Stimulated activated naive CD8-positive, alpha-beta T cell treated with anti-CD3 and anti-CD28 coated beads, Interleukin-15, amount 100 ng/mL, for 72 hours (primary cell): ENCODE measurements at regions not wholly inside any gene's neighbourhood (a gene's known extent, or its start where the extent isn't known, plus 50 kb on each side); places are given as distances from the start of the nearest gene placed in this dataset.

ENCODE experiments used
- ATAC-seq: fragments of 150-1000 bp; cut with Tn5 transposase; 2 replicates; pipeline ENCODE4 v1.10.0; 2021; ENCODE audit warnings: mild to moderate bottlenecking, moderate library complexity
- DNase-seq, 2 donors: peaks; one replicate each; pipeline ENCODE4 v3.0.0; 2021 to 2022
- H3K27ac Mint-ChIP-seq, 2 donors: one replicate each; pipeline ENCODE4 v1.8.0; 2022; ENCODE audit warnings: mild to moderate bottlenecking in 2 of 2, mixed read lengths in 2 of 2, moderate library complexity in 2 of 2
- H3K27me3 Mint-ChIP-seq: one replicate; pipeline ENCODE4 v1.8.0; 2022; ENCODE audit warnings: mixed read lengths
- H3K4me1 Mint-ChIP-seq: one replicate; pipeline ENCODE4 v1.8.0; 2022; ENCODE audit warnings: mild to moderate bottlenecking, mixed read lengths
- H3K4me3 Mint-ChIP-seq, 2 donors: one replicate each; pipeline ENCODE4 v1.8.0; 2022; ENCODE audit warnings: mild to moderate bottlenecking in 2 of 2, mixed read lengths in 2 of 2, moderate library complexity in 1 of 2
- H3K9me3 Mint-ChIP-seq, 2 donors: one replicate each; pipeline ENCODE4 v1.8.0; 2022; ENCODE audit warnings: mixed read lengths in 2 of 2

DNA sequence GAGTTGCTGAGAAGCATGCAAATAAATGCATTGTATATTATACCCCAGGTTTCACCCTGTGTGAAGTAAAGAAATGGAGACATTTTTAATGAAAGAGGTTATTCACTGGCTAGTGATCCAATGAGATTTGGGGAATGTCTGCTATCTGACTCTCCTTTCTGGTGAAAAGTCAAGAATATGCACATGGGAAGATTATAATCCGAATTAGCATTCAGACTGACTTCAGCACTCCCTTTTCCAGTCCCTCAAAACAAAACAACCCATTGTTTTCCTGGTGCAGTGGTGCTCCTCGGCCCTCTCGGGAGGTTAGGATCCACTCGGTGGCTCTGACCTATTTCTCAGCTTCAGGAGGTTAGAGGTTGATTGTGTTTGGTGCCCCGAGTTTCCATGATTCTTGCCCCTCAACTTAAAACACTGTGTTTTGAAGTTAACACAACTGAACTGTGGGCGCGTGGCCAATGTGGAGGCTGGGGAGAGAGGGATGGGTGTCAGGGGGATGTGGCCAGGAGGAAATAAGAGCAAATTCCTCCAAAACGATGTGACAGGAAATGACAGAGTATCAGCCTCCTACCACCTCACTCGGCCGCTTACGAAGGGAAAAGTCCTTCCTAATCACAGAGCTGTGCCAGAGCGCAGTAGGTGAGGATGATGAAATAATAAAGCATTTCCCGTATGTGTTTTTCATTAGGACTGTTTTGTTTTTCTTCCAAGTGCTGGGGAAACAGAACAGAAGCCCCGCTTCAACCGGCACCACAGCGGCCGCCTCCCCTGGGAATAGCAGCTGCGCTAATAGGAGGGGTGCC is 440.1 kb downstream of the MTX2 start:
- Mint-ChIP-seq H3K27me3 (peaks cover 19% of the 10 kb centered on the region), H3K9me3 (no peaks in the 10 kb centered on the region), H3K4me1 (no peaks in the 10 kb centered on the region), H3K4me3 (no peak overlapping the region), H3K27ac (peak overlapping the region in 1 of 2 donors; percentile 31)
- ATAC-seq, result no peak
- DNase-seq, result no peak

DNA sequence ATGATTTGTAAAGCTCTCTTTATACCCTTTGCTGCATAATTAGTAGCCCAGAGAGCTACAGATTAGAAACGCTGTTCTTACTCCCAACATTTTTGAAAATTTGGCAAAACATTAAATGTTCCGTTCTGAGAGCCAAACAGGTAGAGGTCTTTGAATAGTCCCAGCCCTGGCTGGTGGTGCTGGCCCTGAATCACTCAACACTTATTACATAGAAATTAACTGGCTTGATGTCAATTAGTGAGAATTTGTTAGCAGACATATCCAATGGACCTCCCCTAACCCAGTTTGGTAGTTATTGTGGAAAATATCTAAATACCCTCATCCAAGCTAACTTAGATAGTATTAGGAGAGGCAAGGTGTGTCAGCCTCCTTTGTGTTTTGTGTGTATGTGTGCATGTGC is 440.7 kb downstream of the MTX2 start:
- Mint-ChIP-seq H3K9me3 (no peaks in the 10 kb centered on the region), H3K27ac (no peak overlapping the region), H3K27me3 (peaks cover 19% of the 10 kb centered on the region), H3K4me3 (no peak overlapping the region), H3K4me1 (no peaks in the 10 kb centered on the region)
- no peak for DNase-seq
- ATAC-seq, result no peak

DNA sequence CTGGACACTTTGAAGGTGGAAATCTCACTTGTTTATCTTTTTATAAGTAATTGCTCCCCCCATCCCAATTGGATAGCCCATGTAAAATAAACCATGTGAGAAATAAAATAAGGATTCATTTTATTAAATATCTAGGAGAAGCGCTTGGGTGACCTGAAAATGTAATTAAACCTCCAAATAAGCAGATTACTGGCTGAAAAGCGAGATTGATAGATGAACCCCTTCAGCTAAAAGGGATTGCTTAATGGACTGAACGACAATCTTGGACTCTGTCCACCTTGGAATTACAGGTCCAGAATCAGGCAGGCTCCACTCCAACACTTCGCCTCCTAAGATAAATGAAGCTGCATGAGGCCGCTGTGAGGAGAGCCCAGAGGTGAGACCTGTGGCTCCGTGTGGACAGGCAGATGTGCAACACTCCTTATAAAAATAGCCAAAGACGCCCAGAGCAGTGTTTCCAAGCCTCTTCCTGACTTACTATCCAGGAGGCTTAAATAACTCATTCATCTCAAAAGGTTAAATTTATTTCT is 441.5 kb downstream of the MTX2 start:
- H3K4me3 Mint-ChIP-seq, result no peak overlapping the region
- H3K9me3 Mint-ChIP-seq, result no peaks in the 10 kb centered on the region
- peaks cover 19% of the 10 kb centered on the region for H3K27me3 Mint-ChIP-seq
- H3K27ac Mint-ChIP-seq, result no peak overlapping the region
- ATAC-seq (no peak), DNase-seq (no peak)
- no peaks in the 10 kb centered on the region for H3K4me1 Mint-ChIP-seq

DNA sequence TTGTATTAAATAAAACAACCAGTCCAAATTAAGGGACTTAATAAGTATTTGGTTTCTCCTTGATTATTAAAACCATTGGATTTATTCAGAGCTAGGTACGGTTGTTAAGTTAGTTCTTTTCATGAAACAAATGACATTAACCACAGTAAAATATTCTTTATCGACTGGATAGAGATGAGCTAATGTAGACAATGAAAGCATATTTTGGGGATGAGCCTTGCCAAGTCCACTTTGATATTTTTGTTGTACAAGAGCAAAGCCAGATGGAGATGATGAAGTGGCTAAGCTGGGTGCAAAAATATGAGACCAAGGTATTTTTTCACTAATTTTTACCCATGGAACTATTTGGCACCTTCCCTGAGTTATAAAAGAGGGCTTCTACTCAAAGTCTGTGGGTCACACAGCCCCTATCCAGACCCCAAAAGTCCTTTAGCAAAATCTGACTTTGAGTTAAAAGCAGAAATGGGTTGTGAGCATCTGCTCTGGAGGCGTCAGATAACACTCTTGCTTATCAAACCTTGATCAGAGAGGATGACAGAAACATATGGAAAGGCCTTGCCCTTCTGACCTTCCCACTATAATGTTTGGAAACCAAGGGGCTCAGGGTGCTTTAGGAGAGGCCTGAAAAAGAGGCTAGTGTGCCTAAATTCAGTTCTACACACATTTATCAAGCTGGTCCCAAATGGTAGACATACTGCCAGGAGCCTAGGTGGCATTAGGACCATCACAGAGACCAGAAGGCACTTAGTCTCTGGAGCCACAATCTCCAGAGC is 456.8 kb downstream of the MTX2 start:
- DNase-seq (no peak), ATAC-seq (no peak)
- Mint-ChIP-seq H3K27ac (no peak overlapping the region), H3K4me1 (no peaks in the 10 kb centered on the region), H3K4me3 (no peak overlapping the region), H3K27me3 (peaks cover 12% of the 10 kb centered on the region), H3K9me3 (peaks cover 0 to 7% of the 10 kb centered on the region in 2 donors)

DNA sequence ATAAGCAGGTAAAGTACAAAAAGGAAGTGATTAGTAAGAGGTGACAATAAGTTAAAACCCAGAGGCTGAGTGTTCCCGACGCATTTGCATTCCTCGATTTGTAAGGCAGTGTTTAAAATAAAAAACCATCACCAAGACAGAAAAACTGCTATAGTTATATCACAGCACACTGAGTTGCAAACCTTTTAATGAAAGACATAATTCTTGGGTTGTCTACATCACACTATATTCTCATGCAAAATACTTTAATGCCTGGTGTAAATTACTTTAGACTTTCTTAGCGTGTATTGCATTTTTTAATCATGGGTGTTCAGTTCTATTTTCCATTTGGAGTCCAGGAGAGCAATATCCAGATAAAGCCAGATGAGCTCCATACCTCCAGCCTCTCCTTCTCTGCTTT is 458.5 kb downstream of the MTX2 start:
- H3K27ac Mint-ChIP-seq, result no peak overlapping the region
- H3K27me3 Mint-ChIP-seq, result no peaks in the 10 kb centered on the region
- H3K4me1 Mint-ChIP-seq, result no peaks in the 10 kb centered on the region
- no peak overlapping the region for H3K4me3 Mint-ChIP-seq
- no peaks in the 10 kb centered on the region for H3K9me3 Mint-ChIP-seq
- no peak for ATAC-seq
- DNase-seq, result no peak

DNA sequence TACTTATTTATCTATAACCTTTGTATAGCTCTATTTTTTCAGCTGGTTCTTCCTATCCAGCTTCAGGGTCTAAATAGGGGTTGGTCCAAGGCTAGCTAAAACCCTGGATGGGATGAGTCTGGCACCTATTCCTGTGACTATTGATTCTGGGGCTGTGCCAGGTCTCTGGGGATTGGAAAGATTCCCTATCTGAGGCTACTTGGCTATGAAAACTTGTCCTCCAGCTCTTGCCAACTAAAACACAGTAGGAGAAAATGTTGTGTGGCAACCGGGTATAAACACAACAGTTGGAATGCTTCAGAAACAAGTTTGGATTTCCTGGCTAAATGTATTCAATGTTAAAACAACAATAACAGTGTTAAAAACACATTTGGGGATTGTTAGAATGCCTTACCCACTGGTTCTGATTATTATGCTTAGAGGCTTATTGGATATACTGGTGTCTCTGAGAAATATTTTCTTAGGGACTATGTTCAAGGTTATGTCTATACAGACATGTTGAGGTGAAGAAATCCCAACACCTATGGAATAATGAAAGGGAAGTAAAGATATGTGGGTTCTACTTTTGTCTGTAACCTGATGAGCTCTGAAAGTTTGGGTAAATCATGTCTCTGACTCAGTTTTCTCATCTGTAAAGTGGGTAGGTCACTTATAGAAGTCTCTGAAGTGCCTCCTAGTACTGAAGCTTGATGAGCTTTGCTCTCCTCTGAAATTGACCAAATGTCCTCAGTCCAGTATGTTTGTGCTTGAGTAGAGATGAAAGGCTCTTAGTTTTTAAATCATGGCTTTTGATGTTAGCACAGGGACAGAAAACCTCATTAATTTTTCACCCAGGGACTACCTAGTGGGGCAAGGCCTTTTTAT is 460.7 kb downstream of the MTX2 start:
- ATAC-seq (no peak), DNase-seq (no peak)
- no peak overlapping the region for H3K4me3 Mint-ChIP-seq
- H3K4me1 Mint-ChIP-seq, result no peaks in the 10 kb centered on the region
- no peaks in the 10 kb centered on the region for H3K9me3 Mint-ChIP-seq
- H3K27ac Mint-ChIP-seq, result peak overlapping the region in 1 of 2 donors; percentile 23
- H3K27me3 Mint-ChIP-seq, result no peaks in the 10 kb centered on the region

DNA sequence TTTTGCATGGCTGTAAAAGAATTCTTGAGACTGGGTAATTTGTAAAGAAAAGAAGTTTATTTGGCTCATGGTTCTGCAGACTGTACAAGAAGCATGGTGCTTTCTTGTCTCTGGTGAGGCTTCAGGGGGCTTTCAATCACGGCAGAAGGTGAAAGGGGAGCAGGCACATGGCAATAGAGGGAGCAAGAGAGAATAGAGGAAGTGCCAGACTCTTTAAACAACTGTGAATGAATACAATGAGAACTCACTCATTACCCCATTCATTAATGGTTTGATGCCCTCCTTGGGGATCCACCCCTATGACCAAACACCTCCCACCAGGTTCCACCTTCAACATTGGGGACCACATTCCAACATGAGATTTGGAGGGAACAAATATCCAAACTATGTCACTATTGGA is 463.5 kb downstream of the MTX2 start:
- DNase-seq (no peak), ATAC-seq (no peak)
- Mint-ChIP-seq H3K4me3 (no peak overlapping the region), H3K27me3 (peaks cover under 1% of the 10 kb centered on the region), H3K4me1 (no peaks in the 10 kb centered on the region), H3K27ac (no peak overlapping the region), H3K9me3 (no peaks in the 10 kb centered on the region)

DNA sequence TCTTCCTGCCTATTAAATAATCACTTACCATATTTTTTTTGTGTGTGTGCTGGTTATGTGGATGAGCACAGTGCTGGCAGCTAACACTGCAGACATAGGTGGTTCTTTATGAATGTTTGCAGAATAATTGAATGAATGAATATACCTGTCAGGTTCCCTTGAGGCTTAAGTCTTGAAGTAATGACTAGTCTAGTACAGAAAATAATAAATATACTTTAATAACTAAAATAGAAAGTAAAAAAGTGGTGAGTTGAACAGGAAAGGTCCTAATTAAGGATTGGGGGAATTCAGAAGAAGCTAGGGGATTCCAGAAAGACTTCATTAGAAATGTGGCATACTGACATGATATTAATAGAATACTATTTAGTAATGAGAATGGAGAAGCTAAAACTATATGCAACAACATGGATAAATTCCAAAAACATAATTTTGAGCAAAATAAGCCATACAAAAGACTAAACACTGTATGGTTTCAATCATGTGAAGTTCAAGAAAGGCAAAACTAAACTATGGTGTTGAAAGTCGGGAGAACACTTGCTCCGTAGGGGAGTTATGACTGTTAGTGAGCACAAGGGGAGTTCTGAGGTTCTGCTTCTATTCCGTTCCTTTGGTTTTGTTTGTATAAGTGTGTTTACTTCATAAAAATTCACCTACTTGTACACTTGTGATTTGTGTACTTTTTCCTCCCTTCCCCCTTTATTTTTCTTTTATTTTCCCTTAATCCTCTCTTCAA is 464.6 kb downstream of the MTX2 start:
- H3K27me3 Mint-ChIP-seq, result peaks cover 11% of the 10 kb centered on the region
- no peak overlapping the region for H3K4me3 Mint-ChIP-seq
- no peaks in the 10 kb centered on the region for H3K9me3 Mint-ChIP-seq
- ATAC-seq, result no peak
- no peak for DNase-seq
- H3K27ac Mint-ChIP-seq, result no peak overlapping the region
- H3K4me1 Mint-ChIP-seq, result no peaks in the 10 kb centered on the region

DNA sequence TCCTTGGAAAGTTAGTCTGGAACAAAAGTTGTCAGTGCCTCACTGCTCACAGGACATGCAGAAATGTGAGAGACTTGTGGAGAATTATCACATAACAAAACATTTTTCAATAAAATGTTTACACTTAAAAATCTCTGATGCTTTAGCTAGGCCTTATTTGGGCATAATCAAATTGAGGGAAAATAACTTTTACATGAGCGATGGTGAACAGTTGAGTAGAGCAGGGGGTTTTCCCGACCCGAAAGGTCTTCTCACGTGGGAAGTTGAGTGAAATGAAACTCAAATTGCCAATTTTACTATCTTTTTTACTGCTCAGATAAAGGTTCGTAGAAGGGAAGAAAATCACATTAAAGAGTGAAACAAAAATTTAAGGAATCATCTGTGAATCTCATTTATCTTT is 465.6 kb downstream of the MTX2 start:
- Mint-ChIP-seq H3K9me3 (no peaks in the 10 kb centered on the region), H3K27me3 (peaks cover 11% of the 10 kb centered on the region), H3K27ac (no peak overlapping the region), H3K4me3 (no peak overlapping the region), H3K4me1 (no peaks in the 10 kb centered on the region)
- ATAC-seq (no peak), DNase-seq (no peak)

DNA sequence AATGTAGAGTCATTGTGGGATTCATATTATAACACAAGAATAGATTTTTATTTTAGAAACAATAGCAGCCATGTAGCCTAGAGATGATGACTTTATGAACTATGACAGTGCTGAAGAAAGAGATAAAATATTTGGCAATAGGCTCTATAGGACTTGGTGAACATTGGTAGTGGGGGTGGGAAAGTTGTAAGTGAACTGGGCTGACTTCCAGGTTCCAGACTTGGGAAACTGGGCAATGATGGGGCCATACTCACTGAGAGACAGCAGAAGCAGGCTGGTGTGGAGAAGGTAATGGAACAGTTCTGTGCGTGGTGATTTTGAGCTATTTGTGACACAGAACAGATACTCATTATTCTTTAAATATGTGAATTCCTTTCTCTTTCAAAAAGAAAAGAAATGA is 470.3 kb upstream of the HNRNPA3 start:
- peaks cover 11% of the 10 kb centered on the region for H3K27me3 Mint-ChIP-seq
- no peak overlapping the region for H3K4me3 Mint-ChIP-seq
- ATAC-seq, result no peak
- no peaks in the 10 kb centered on the region for H3K9me3 Mint-ChIP-seq
- peaks cover 7% of the 10 kb centered on the region for H3K4me1 Mint-ChIP-seq
- no peak overlapping the region for H3K27ac Mint-ChIP-seq
- DNase-seq, result no peak

DNA sequence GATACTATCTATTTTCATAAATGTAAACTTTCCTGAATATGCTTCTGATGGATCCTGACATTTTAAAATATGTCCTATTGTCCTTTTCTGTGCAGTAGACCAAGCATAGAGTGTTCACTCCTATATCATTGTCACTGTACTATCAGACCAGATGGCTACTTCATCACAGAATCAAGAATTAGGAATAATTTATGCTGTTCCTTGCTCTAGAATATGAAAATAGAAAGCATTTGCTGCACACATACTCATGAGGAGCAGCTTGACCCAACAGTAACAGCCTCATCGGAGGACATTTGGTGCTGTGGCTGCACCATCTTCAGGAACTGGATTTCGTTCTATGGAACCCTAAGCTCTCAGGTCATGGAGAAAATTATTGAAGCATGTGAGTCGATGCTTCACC is 468.9 kb upstream of the HNRNPA3 start:
- Mint-ChIP-seq H3K4me1 (peaks cover 7% of the 10 kb centered on the region), H3K27ac (no peak overlapping the region), H3K4me3 (no peak overlapping the region), H3K9me3 (no peaks in the 10 kb centered on the region), H3K27me3 (peaks cover 2% of the 10 kb centered on the region)
- DNase-seq, result no peak
- no peak for ATAC-seq

DNA sequence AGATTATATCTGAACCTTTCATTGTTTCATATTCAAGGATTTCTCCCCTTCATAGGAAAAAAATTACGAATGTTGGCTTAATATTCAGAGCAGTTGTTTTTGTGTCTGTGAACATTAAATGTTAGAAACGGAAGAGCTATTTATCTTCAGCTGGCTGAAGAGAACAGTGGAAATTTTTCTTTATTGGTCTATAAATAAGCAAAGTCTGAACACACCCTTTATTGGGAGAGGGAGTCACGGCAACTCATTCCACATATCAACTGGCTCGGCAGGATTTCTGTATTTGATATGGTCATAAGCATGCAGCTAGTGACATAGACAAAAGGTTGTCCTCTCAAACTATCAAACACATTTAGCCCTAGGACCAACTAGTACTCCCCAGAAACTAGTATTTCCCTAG is 468.4 kb upstream of the HNRNPA3 start:
- no peaks in the 10 kb centered on the region for H3K9me3 Mint-ChIP-seq
- DNase-seq (no peak), ATAC-seq (no peak)
- no peak overlapping the region for H3K4me3 Mint-ChIP-seq
- H3K27ac Mint-ChIP-seq, result no peak overlapping the region
- H3K4me1 Mint-ChIP-seq, result peaks cover 7% of the 10 kb centered on the region
- no peaks in the 10 kb centered on the region for H3K27me3 Mint-ChIP-seq

DNA sequence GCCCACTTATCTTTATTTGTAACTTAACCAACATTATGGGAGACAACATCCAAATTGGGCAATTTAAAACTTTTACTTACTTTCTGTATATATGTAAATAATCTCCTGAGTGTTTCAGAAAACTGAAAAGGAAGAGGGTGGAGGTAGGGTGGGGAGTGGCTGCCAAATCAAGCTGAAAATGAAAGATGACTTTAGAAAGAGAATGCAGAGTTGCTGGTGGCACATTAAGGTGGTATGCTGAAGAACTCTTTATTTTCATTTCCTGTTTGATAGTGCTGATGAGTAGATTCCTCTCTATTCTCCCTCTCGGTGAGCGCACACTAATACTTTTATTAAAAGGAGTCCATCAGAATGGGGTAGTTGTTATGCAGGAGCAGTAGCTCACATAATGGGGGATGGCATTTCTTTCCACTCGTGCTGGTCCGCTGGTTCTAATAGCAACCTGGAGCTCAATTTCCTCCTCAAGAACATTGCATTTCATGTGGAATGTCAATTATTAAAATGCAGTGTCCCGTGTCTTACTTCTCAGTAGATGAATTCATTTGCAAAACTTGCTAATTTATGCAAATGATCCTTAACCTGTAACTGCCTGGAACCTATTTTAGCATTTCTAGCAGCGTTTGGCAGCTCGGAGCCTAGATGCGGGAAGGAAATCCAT is 466.9 kb upstream of the HNRNPA3 start:
- H3K27ac Mint-ChIP-seq, result no peak overlapping the region
- no peak overlapping the region for H3K4me3 Mint-ChIP-seq
- DNase-seq (no peak), ATAC-seq (no peak)
- peaks cover 7% of the 10 kb centered on the region for H3K4me1 Mint-ChIP-seq
- H3K9me3 Mint-ChIP-seq, result no peaks in the 10 kb centered on the region
- no peaks in the 10 kb centered on the region for H3K27me3 Mint-ChIP-seq

DNA sequence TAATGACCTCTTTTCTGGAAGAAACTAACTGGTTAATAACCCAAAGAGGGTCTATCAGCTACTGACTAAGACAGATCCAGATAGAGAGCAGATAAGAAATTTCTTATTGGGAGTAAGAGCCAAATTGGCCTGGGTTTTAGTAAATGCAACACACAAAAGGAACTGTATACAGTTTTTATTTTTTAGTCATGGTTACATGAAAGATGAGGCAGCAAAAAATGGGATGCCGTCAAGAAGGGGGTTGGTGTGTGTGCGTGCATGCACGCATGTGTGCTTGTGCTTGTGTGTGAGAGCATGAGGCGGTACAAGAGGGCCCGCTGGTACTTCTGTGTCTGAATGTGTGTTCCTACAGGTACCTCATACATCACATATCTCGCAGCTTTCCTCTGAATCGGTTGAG is 466.2 kb upstream of the HNRNPA3 start:
- no peaks in the 10 kb centered on the region for H3K27me3 Mint-ChIP-seq
- peaks cover 7% of the 10 kb centered on the region for H3K4me1 Mint-ChIP-seq
- ATAC-seq (no peak), DNase-seq (no peak)
- no peak overlapping the region for H3K4me3 Mint-ChIP-seq
- no peak overlapping the region for H3K27ac Mint-ChIP-seq
- H3K9me3 Mint-ChIP-seq, result no peaks in the 10 kb centered on the region

DNA sequence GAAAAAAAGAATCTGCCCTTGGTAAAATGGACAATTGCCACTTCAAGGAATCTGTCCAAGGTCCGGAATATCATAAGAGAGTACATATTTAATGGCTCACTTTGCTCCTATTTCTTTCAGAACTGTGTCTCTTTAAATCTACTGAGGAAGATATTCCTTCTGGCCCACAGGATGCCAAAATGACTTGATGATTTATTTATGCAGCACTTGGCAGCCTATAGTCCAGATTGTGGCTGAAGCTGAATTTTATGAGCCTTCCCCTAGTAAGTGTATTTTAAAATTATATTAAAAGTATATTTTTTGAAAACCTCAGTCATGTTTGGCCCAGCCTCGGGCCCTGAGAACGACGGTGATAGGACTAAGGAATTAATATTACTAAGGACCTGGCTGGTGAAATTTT is 465.1 kb upstream of the HNRNPA3 start:
- H3K4me1 Mint-ChIP-seq, result peaks cover 7% of the 10 kb centered on the region

More for the DNA sequence above, 465.1 kb upstream of the HNRNPA3 start:
- Mint-ChIP-seq H3K27ac (no peak overlapping the region), H3K27me3 (no peaks in the 10 kb centered on the region), H3K4me3 (no peak overlapping the region), H3K9me3 (no peaks in the 10 kb centered on the region)
- DNase-seq (no peak), ATAC-seq (no peak)
